SU-DHL-6 (cell line): ENCODE measurements at regions not wholly inside any gene's neighbourhood (a gene's known extent, or its start where the extent isn't known, plus 50 kb on each side); places are given as distances from the start of the nearest gene placed in this dataset.

Source experiments
- CTCF ChIP-seq: fragments of 200-600 bp; sonication (generic); IDR thresholded peaks from one replicate; pipeline ENCODE4 v1.5.1; 2017; ENCODE audit warnings: antibody characterized with exemption, mild to moderate bottlenecking, low read length, moderate library complexity; ENCODE audit not compliant: insufficient read depth, poor library complexity, severe bottlenecking
- EZH2phosphoT487 ChIP-seq: fragments of 200-600 bp; sonication (generic), shearing (Covaris generic); conservative IDR thresholded peaks from 2 replicates; pipeline ENCODE4 v1.6.1; 2018; ENCODE audit warnings: mild to moderate bottlenecking, antibody characterized with exemption, low read length, moderate library complexity, mixed read lengths

GRCh38 chr14:84425968-84426367 lies 1104.0 kb upstream of the FLRT2 start:
- TF ChIP-seq EZH2phosphoT487 (no peak), CTCF (no peak)
